Gastroesophageal sphincter (tissue), 4 donors: ENCODE measurements at regions not wholly inside any gene's neighbourhood (a gene's known extent, or its start where the extent isn't known, plus 50 kb on each side); places are given as distances from the start of the nearest gene placed in this dataset.
"Not testable (repeated sequence)": the region's sequence is repeated elsewhere in the genome, so short reads cannot be mapped to it uniquely, and the experiment has no call there.

Experiments
- ATAC-seq: fragments of 150-250 bp; one replicate; pipeline ENCODE4 v1.9.1; 2016; ENCODE audit warnings: mild to moderate bottlenecking, moderate library complexity
- H3K27ac ChIP-seq, 4 donors: fragments of 200-600 bp; sonication (generic) in 3 of 4; 1 replicate in 3 of 4; 2 replicates in 1 of 4; pipeline ENCODE4 v1.5.1; 2016 to 2019
- H3K27me3 ChIP-seq: fragments of 200-600 bp; sonication (generic); one replicate; pipeline ENCODE4 v1.5.1; 2019
- H3K36me3 ChIP-seq, 2 donors: fragments of 200-600 bp; sonication (generic); one replicate each; pipeline ENCODE4 v1.5.1; 2019; ENCODE audit warnings: control low read depth in 1 of 2
- H3K4me1 ChIP-seq, 3 donors: fragments of 200-600 bp; sonication (generic); 1 replicate in 2 of 3; 2 replicates in 1 of 3; pipeline ENCODE4 v1.5.1; 2016 to 2019; ENCODE audit warnings: control low read depth in 2 of 3
- H3K4me3 ChIP-seq, 2 donors: fragments of 200-600 bp; sonication (generic); one replicate each; pipeline ENCODE4 v1.5.1; 2019; ENCODE audit warnings: mild to moderate bottlenecking in 1 of 2, moderate library complexity in 1 of 2
- H3K9me3 ChIP-seq, 3 donors: fragments of 200-600 bp; sonication (generic); one replicate each; pipeline ENCODE4 v1.5.1; 2017 to 2019; ENCODE audit warnings: control low read depth in 2 of 3
- EP300 ChIP-seq: sonication (generic); formaldehyde crosslinking; IDR thresholded peaks from one replicate; pipeline ENCODE4 v1.6.1; 2017; ENCODE audit warnings: antibody characterized with exemption, mild to moderate bottlenecking
- POLR2A ChIP-seq, 2 donors: fragments of 450-650 bp; IDR thresholded peaks; one replicate each; pipeline ENCODE4 v1.6.1; 2017; ENCODE audit warnings: antibody characterized with exemption in 2 of 2, mild to moderate bottlenecking in 2 of 2, moderate library complexity in 1 of 2
- POLR2AphosphoS5 ChIP-seq: sonication (generic); formaldehyde crosslinking; IDR thresholded peaks from one replicate; pipeline ENCODE4 v1.6.1; 2017; ENCODE audit warnings: antibody characterized with exemption
- WGBS, 2 donors: methylation state at CpG; one replicate each; pipeline ENCODE4 v1.1.5; 2018; ENCODE audit warnings: low coverage in 1 of 2; 5-methylcytosine and 5-hydroxymethylcytosine counted together
- TF ChIP-seq, protein P1 (sequence below), 4 experiments: fragments of 200-600 bp in 2 of 4; fragments of 450-650 bp in 2 of 4; sonication (generic) in 1 of 4; IDR thresholded peaks; one replicate each; pipeline ENCODE4 v1.5.1; 2017 to 2019; ENCODE audit warnings: antibody characterized with exemption in 4 of 4, mild to moderate bottlenecking in 2 of 4, moderate library complexity in 2 of 4

DNA sequence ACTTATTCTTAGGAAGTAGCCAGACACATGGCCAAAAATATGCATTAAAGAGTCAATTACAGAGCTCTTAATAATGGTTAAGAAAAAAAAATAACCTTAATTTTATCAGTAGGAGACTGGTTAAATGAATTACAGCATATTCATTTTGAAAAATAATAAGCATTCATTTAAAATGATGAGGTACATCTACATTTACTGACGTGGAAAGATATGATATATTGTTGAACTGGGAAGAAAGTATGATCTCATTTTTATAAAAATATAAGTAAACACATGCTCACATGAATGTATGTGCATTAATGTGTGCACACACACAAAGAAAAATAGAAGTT, 250.3 kb downstream of the ENC1 start:
- no peak for TF ChIP-seq EP300
- no peak for TF ChIP-seq POLR2A (IDR thresholded peaks at IDR 0.05)
- TF ChIP-seq, protein P1, sequence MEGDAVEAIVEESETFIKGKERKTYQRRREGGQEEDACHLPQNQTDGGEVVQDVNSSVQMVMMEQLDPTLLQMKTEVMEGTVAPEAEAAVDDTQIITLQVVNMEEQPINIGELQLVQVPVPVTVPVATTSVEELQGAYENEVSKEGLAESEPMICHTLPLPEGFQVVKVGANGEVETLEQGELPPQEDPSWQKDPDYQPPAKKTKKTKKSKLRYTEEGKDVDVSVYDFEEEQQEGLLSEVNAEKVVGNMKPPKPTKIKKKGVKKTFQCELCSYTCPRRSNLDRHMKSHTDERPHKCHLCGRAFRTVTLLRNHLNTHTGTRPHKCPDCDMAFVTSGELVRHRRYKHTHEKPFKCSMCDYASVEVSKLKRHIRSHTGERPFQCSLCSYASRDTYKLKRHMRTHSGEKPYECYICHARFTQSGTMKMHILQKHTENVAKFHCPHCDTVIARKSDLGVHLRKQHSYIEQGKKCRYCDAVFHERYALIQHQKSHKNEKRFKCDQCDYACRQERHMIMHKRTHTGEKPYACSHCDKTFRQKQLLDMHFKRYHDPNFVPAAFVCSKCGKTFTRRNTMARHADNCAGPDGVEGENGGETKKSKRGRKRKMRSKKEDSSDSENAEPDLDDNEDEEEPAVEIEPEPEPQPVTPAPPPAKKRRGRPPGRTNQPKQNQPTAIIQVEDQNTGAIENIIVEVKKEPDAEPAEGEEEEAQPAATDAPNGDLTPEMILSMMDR (IDR thresholded peaks at IDR 0.05): no peak
- no peak for TF ChIP-seq POLR2AphosphoS5
- 75 to 90% methylated on average over 1 of the region's 1 CpG for WGBS, 2 donors

DNA sequence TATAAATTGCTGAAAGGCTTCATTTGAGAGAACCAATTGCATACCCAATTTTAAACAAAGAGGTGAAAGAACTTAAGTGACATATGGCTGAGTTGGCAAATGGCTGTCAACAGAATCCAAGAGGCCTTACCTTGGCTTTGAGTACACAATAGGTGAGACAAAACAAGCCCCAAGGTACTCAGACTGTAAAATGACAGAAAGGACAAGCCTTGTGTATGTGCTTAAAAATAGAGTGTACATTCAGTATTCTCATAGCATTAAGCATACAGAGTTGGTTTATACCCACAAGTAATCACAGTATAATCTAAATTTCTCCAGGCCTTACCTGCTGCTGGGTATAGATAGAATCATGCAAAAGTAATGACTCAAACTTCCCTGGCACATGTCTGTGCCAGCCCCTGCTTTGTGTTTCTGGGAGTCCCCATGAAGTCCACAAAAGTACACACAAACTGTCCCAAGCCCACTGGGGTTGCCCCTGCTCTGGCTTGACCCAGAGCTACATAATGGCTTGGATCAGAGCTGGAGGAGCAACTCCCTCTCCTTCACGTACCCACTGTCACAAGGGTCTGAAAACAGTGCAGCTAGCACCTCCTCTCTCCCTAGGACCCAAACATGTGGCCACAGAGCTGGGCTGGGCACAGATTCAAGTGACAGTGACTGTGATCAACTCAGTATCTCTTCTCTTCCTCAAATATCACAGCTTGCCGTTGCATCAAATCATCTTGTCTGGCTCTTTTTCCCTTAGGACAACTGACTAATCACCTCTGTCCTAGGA, 250.8 kb downstream of the ENC1 start:
- Histone ChIP-seq H3K4me3 (no peak overlapping the region), H3K9me3 (no peaks in the 10 kb centered on the region), H3K27ac (no peak overlapping the region), H3K4me1 (peaks cover 0 to 6% (median 0%) of the 10 kb centered on the region in 3 donors), H3K27me3 (no peaks in the 10 kb centered on the region), H3K36me3 (no peaks in the 10 kb centered on the region)
- WGBS, 2 donors: 43 to 60% methylated on average over 1 to 2 of the region's 2 CpGs
- TF ChIP-seq POLR2AphosphoS5: no peak
- TF ChIP-seq EP300: no peak
- TF ChIP-seq, protein P1 (IDR thresholded peaks at IDR 0.05): no peak
- TF ChIP-seq POLR2A (IDR thresholded peaks at IDR 0.05): no peak
- ATAC-seq: no peak

More for the DNA sequence above, 250.3 kb downstream of the ENC1 start:
- no peak overlapping the region for H3K4me3 ChIP-seq
- H3K9me3 ChIP-seq: no peaks in the 10 kb centered on the region
- peaks cover 0 to under 1% (median 0%) of the 10 kb centered on the region in 3 donors for H3K4me1 ChIP-seq
- no peaks in the 10 kb centered on the region for H3K36me3 ChIP-seq
- H3K27ac ChIP-seq: no peak overlapping the region
- ATAC-seq: no peak
- no peaks in the 10 kb centered on the region for H3K27me3 ChIP-seq

DNA sequence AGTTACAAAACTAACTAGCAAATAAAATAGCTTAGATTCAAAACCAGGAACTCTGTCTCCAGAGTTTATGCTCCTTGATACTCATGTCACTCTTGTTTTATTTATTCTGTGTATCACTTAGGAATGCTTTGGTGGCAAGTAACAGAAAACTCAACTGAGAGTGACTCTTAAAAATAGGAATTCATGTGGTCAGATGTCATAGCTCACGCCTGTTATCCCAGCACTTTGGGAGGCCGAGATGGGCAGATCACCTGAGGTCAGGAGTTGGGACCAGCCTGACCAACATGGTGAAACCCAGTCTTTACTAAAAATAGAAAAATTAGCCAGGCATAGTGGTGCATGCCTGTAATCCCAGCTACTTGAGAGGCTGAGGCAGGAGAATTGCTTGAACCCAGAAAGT, 252.1 kb downstream of the ENC1 start:
- not testable (repeated sequence) for H3K4me3 ChIP-seq, H3K9me3 ChIP-seq, ATAC-seq, H3K36me3 ChIP-seq, H3K27ac ChIP-seq, H3K27me3 ChIP-seq
- whole genome bisulfite sequencing, 2 donors: 93% methylated on average over 2 of the region's 2 CpGs; no CpG with 5 or more reads in 1 of the 2 donors
- peaks cover 0 to 19% (median 4%) of the 10 kb centered on the region in 3 donors for H3K4me1 ChIP-seq

DNA sequence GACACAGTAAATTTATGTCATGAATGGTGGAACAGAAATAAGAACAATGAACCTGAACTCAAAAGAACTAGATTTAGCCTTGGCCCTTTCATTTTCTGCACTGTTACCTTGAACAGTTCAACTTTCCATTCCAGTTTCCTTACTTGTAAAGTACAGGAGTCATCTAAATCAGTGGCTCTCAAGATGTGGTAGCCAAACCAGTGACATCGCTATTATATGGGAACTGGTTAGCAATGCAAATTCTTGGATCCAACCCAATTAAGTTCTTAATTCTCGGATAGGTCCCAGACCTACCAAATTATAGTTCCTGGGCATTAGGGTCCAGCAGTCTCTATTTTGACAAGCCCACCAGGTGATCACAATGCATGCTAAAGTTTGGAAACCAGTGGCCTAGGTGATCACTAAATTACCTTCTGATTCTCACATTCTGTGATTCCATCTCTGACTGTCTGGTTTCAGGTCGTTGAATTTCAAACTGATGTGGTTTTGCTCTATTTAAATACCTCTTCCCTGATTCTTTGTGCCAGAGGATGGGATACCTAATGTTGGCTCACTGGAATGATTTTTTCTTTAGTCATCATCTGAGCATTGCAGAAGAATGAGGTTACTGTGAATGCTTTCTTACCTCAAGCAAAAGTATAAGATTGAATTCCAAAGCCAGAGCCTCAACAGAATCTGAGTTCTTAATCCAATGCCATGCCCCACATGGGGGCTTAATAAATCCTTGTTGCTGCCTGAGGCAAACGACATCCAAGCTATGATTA, 253.8 kb downstream of the ENC1 start:
- no peak for ATAC-seq
- WGBS, 2 donors: 78 to 83% methylated on average over 3 of the region's 4 CpGs
- H3K27me3 ChIP-seq: no peaks in the 10 kb centered on the region
- TF ChIP-seq EP300: no peak
- TF ChIP-seq POLR2A (IDR thresholded peaks at IDR 0.05): no peak
- TF ChIP-seq POLR2AphosphoS5: no peak
- TF ChIP-seq, protein P1 (IDR thresholded peaks at IDR 0.05): no peak
- H3K27ac ChIP-seq: no peak overlapping the region
- H3K9me3 ChIP-seq: no peaks in the 10 kb centered on the region
- H3K4me3 ChIP-seq: no peak overlapping the region
- no peaks in the 10 kb centered on the region for H3K36me3 ChIP-seq
- peaks cover 0 to 30% (median 4%) of the 10 kb centered on the region in 3 donors for H3K4me1 ChIP-seq

DNA sequence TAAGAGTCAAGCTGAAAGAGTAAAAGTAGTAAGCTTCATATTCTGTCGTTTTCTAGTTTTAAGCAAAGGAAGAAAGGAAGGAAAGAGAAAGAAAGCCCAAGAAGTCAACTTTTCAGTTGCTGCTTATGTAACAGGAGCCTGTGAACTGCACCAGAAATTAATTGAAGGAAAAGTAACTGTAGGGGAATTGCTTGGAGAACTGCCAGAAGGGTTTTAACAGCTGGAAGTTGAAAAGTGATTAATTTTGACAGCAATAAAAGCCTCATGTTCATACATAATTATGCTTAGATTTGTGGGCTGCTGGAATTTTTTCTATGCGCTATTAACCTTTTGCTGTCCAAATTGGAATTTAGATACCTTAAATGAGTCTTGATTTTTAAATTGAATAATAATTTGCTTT, 255.7 kb downstream of the ENC1 start:
- H3K27ac ChIP-seq: no peak overlapping the region
- H3K4me1 ChIP-seq: peaks cover 0 to 30% (median 4%) of the 10 kb centered on the region in 3 donors
- TF ChIP-seq EP300 (no peak), POLR2A (IDR thresholded peaks at IDR 0.05) (no peak), POLR2AphosphoS5 (no peak)
- TF ChIP-seq, protein P1 (IDR thresholded peaks at IDR 0.05): no peak
- H3K4me3 ChIP-seq: no peak overlapping the region
- ATAC-seq: no peak
- no peaks in the 10 kb centered on the region for H3K36me3 ChIP-seq
- 6 to 10% methylated on average over 2 of the region's 2 CpGs for WGBS, 2 donors
- H3K9me3 ChIP-seq: no peaks in the 10 kb centered on the region
- no peaks in the 10 kb centered on the region for H3K27me3 ChIP-seq
